ENCODE measurements at regions not wholly inside any gene's neighbourhood (a gene's known extent, or its start where the extent isn't known, plus 50 kb on each side); places are given as distances from the start of the nearest gene placed in this dataset.

DNA sequence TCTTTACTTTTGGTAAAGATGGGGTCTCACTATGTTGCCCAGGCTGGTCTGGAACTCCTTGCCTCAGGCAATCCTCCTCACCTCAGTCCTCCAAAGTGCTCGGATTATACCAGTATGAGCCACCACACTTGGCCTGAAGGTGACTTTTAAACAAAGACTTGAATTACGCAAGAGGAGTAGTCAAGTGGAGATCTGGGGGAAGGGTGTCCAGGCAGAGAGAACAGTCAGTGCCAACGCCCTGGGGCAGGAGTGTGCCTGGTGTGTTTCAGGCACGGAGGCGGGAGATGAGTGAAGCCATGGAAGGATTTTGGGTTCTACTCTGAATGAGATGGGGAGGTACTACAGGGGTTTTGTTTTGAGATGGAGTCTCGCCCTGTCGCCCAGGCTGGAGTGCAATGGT, 82.6 kb upstream of the NPTX2 start:
- Mint-ChIP-seq H3K27ac (ENCODE audit: unreplicated experiment) (no peak overlapping the region), H3K36me3 (ENCODE audit: low read depth) (peaks cover 2% of the 10 kb centered on the region), H3K27me3 (ENCODE audit: low read depth) (peaks cover 5% of the 10 kb centered on the region), H3K4me1 (ENCODE audit: low read depth) (no peaks in the 10 kb centered on the region), H3K9me3 (ENCODE audit: low read depth) (peaks cover 10% of the 10 kb centered on the region), H3K4me3 (ENCODE audit: unreplicated experiment) (no peak overlapping the region)
- TF ChIP-seq, protein P1, sequence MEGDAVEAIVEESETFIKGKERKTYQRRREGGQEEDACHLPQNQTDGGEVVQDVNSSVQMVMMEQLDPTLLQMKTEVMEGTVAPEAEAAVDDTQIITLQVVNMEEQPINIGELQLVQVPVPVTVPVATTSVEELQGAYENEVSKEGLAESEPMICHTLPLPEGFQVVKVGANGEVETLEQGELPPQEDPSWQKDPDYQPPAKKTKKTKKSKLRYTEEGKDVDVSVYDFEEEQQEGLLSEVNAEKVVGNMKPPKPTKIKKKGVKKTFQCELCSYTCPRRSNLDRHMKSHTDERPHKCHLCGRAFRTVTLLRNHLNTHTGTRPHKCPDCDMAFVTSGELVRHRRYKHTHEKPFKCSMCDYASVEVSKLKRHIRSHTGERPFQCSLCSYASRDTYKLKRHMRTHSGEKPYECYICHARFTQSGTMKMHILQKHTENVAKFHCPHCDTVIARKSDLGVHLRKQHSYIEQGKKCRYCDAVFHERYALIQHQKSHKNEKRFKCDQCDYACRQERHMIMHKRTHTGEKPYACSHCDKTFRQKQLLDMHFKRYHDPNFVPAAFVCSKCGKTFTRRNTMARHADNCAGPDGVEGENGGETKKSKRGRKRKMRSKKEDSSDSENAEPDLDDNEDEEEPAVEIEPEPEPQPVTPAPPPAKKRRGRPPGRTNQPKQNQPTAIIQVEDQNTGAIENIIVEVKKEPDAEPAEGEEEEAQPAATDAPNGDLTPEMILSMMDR (IDR thresholded peaks at IDR 0.05) = no peak
- no peak for DNase-seq (ENCODE audit: low spot score)

DNA sequence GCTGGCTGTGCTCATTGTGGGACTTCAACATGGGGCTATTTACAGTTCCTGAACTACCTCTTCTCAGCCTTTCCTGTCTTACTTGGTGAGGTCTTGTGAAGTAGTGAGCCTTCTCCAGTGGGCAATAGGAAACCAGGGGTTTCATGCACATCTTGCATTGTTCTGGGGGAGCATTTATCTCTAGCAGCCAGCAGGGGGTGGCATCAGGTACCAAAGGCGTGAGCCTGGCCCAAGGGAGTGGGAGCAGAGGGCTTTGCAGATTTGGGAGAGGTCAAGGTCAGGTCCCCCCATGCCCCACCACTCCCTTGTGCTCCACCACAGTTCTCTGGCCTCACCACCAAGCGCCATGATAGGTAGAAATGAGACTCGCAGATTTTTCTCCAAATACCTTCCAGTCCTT, 85.4 kb upstream of the NPTX2 start:
- Mint-ChIP-seq H3K27me3 (ENCODE audit: low read depth) (peaks cover 6% of the 10 kb centered on the region), H3K36me3 (ENCODE audit: low read depth) (peaks cover 2% of the 10 kb centered on the region), H3K9me3 (ENCODE audit: low read depth) (peaks cover 10% of the 10 kb centered on the region), H3K4me3 (ENCODE audit: unreplicated experiment) (no peak overlapping the region), H3K27ac (ENCODE audit: unreplicated experiment) (no peak overlapping the region), H3K4me1 (ENCODE audit: low read depth) (no peaks in the 10 kb centered on the region)
- no peak for DNase-seq (ENCODE audit: low spot score)
- TF ChIP-seq, protein P1 (IDR thresholded peaks at IDR 0.05) = no peak

DNA sequence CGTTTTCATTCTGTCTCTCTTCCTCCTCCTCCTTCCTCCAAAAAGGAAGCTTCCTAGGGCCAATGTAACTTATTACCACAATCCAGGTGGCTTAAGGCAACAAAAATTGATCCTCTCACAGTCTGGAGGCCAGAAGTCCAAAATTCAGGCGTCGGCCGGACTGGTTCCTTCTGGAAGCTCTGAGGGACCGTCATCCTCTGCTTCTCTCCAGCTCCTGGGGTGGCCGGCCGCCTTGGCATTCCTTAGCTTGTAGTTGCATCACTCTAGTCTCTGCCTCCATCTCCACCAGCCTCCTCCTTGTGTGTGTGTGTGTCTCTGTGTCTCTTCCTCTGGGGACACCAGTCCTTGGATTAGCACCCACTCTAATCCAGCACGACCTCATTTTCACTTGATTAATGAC, 89.0 kb upstream of the NPTX2 start:
- Mint-ChIP-seq H3K27ac (ENCODE audit: unreplicated experiment) (no peak overlapping the region), H3K27me3 (ENCODE audit: low read depth) (peaks cover 6% of the 10 kb centered on the region), H3K4me1 (ENCODE audit: low read depth) (no peaks in the 10 kb centered on the region), H3K4me3 (ENCODE audit: unreplicated experiment) (no peak overlapping the region), H3K36me3 (ENCODE audit: low read depth) (peaks cover 2% of the 10 kb centered on the region), H3K9me3 (ENCODE audit: low read depth) (peaks cover 13% of the 10 kb centered on the region)
- no peak for DNase-seq (ENCODE audit: low spot score)
- TF ChIP-seq, protein P1 (IDR thresholded peaks at IDR 0.05) = no peak

DNA sequence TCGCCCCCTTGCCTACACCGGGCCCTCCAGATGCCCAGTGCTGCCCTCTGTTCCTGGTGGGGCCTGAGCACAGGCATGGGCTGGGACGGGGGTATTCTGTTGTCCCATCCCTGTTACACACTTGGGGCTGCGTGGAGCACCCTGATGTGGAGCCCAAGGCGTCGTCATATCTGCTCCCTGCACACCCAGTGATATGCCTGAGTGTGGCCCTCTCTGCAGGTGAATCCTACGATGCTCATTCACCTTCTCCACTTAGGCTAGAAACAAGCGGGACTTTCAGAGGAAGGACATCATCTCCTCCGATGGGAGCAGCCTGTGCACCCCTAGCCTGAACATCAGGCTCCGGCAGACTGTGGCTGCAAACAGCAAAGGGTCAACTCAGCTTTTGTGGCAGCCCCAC, 91.0 kb upstream of the NPTX2 start:
- Mint-ChIP-seq H3K4me3 (ENCODE audit: unreplicated experiment) (no peak overlapping the region), H3K27ac (ENCODE audit: unreplicated experiment) (no peak overlapping the region), H3K27me3 (ENCODE audit: low read depth) (peaks cover 4% of the 10 kb centered on the region), H3K4me1 (ENCODE audit: low read depth) (no peaks in the 10 kb centered on the region), H3K36me3 (ENCODE audit: low read depth) (no peaks in the 10 kb centered on the region), H3K9me3 (ENCODE audit: low read depth) (peaks cover 3% of the 10 kb centered on the region)
- no peak for DNase-seq (ENCODE audit: low spot score)
- TF ChIP-seq, protein P1 (IDR thresholded peaks at IDR 0.05) = no peak

DNA sequence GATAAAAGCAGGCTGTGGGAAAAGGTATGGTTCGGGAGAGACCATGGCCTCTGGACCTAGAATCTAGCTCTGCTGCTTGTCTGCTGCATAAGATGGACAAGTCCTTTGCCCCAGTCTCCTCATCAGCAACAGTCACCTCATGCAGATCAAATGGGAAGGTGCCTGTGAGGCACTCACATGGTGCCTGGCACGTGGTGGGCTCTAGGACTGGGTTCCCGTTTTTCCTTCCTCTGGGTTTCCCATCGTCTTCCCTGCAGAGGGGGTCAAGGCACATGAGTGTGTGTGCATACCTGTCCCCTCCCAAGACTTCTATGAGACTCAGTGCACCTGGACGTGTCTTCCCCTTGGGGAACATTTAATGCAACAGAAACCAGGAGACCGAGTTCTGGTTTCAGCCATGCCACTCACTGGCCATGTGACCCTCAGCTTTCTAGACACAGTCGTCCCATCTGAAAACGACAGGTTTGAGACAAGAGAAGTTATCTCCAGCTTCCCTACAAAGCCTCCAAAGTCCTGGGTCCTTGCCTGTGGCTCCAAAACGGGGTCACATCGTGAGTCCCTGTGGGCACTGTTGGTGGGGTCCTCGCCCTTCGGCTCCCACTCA, 95.9 kb upstream of the NPTX2 start:
- TF ChIP-seq, protein P1 (IDR thresholded peaks at IDR 0.05) = no peak
- H3K27me3 Mint-ChIP-seq (ENCODE audit: low read depth) = peaks cover 2% of the 10 kb centered on the region
- no peaks in the 10 kb centered on the region for H3K36me3 Mint-ChIP-seq (ENCODE audit: low read depth)
- no peak overlapping the region for H3K27ac Mint-ChIP-seq (ENCODE audit: unreplicated experiment)
- DNase-seq (ENCODE audit: low spot score) = no peak
- H3K4me3 Mint-ChIP-seq (ENCODE audit: unreplicated experiment) = no peak overlapping the region
- H3K9me3 Mint-ChIP-seq (ENCODE audit: low read depth) = peaks cover 3% of the 10 kb centered on the region
- H3K4me1 Mint-ChIP-seq (ENCODE audit: low read depth) = no peaks in the 10 kb centered on the region
